Retinal pigment epithelial cell (primary cell): ENCODE measurements at regions not wholly inside any gene's neighbourhood (a gene's known extent, or its start where the extent isn't known, plus 50 kb on each side); places are given as distances from the start of the nearest gene placed in this dataset.

Experiments used
- DNase-seq: peaks from one replicate; pipeline ENCODE4 v3.0.0-alpha.2; 2010; ENCODE audit warnings: low read depth
- H3K4me3 ChIP-seq: 2 replicates; pipeline ENCODE4 v1.5.1; 2011; ENCODE audit warnings: mild to moderate bottlenecking, low read length, control low read depth, moderate library complexity
- CTCF ChIP-seq: conservative IDR thresholded peaks from 2 replicates; pipeline ENCODE4 v1.5.1; 2011; ENCODE audit warnings: low read depth, low read length, control low read depth, inconsistent platforms

GRCh38 chr1:193697115-193697762, 510.8 kb upstream of the B3GALT2 start:
- no peak overlapping the region for H3K4me3 ChIP-seq
- no peak for TF ChIP-seq CTCF
- no peak for DNase-seq

GRCh38 chr1:193694741-193695140, 508.3 kb upstream of the B3GALT2 start:
- no peak overlapping the region for H3K4me3 ChIP-seq
- no peak for TF ChIP-seq CTCF
- no peak for DNase-seq

DNA sequence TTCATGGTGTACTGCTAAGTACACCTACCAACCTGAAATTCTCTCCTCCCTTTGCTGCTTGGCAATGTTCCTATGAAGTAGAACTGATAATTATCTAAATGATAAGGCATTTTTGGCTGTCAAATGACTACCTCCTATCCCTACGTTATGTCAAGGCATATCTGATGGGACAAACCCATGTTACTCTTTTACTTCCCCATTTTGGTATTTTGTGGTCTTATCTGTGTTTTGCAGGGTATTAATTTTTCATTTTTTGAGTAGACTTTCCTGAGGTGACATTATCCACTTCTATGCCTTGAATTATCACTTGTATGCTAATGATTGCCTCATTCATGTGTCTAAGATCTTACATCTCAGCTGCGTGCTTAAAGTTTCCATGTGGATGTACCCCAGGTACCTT, 499.6 kb upstream of the B3GALT2 start:
- DNase-seq, result no peak
- TF ChIP-seq CTCF, result no peak
- no peak overlapping the region for H3K4me3 ChIP-seq

- no peak overlapping the region for H3K4me3 ChIP-seq
- no peak for DNase-seq
- TF ChIP-seq CTCF, result no peak
Measured at GRCh38 chr1:193681422-193681821, 495.0 kb upstream of the B3GALT2 start.

DNA sequence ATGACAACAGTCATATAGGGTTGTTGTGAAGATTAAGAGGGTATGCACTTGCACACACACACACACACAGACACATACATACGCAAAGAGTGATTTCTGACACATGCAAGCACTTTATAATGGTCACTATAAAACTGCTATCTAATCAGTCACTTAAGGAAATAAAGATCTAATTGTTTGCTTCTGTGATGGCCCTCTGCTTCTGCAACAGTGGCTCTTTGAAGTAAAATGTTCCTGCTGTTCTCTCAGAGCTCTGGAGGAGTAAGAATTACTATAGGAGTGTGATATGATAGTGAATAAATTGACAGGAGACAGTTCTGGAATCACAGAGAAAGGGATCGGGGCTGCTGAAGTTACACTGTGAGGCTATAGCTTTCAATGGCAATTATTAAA, 494.5 kb upstream of the B3GALT2 start:
- DNase-seq, result no peak
- TF ChIP-seq CTCF, result no peak
- no peak overlapping the region for H3K4me3 ChIP-seq

DNA sequence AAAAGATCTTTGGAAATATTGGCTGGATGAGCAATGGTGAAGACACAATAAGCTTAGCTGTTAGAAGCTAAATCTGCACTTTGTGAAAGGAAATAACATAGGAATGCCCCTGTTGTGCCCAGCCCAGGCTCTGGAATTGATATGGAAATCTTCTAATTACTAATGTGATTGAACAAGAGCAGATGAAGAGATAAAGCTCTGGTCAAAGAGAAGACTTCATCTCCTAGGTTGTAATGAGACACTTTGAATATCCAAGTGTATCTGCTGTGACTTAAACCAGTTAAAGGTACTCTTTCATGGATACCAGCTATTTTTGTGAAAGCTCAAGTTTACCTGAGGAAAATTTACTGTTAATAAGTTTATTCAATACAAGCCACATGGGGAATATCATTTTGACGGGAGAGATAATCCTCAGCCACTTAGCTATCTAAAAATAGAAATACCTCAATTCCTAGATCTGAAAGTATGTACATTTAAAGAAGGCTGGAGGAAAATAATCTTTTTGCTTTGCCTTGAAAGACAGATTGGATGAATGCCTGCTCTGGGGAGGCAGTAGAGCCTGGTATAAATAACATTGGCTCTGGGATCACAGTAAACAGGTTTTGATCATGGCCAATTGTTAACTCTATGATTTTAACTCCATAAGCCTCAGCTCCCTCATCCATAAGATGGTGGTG, 494.0 kb upstream of the B3GALT2 start:
- peak; percentile 72 for DNase-seq
- no peak for TF ChIP-seq CTCF
- H3K4me3 ChIP-seq, result no peak overlapping the region

GRCh38 chr1:193677874-193678273, 491.5 kb upstream of the B3GALT2 start:
- no peak overlapping the region for H3K4me3 ChIP-seq
- DNase-seq, result no peak
- TF ChIP-seq CTCF, result no peak
